ENCODE measurements at regions not wholly inside any gene's neighbourhood (a gene's known extent, or its start where the extent isn't known, plus 50 kb on each side); places are given as distances from the start of the nearest gene placed in this dataset.

DNA sequence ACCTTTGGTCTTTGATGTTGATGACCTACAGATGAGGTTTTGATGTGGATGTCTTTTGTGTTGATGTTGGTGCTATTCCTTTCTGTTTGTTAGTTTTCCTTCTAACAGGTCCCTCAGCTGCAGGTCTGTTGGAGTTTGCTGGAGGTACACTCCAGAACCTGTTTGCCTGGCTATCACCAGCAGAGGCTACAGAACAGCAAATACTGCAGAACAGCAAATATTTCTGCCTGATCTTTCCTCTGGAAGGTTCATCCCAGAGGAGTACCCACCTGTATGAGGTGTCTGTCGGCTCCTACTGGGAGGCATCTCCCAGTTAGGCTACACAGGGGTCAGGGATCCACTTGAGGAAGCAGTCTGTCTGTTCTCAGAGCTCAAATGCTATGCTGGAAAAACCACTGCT lies 694.5 kb upstream of the CDH6 start:
- H3K27me3 Mint-ChIP-seq (ENCODE audit: insufficient read depth, low read depth, poor library complexity): no peaks in the 10 kb centered on the region
- H3K36me3 ChIP-seq (ENCODE audit: insufficient read depth): no peaks in the 10 kb centered on the region
- H3F3A ChIP-seq (replicated peaks; ENCODE audit: low read depth): no peaks in the 10 kb centered on the region
- H3K36me3 Mint-ChIP-seq (ENCODE audit: low read depth): no peaks in the 10 kb centered on the region
- no peak overlapping the region for H3K27ac ChIP-seq (ENCODE audit: low read depth)
- ATAC-seq: no peak
- H3K9me2 ChIP-seq (ENCODE audit: insufficient read depth): 0 out of 2 replicates have a peak, but pooled peaks cover 3% of the 10 kb centered on the region
- no peaks in the 10 kb centered on the region for H3K27me3 ChIP-seq (ENCODE audit: insufficient read depth)
- H3K27ac Mint-ChIP-seq: no peak overlapping the region
- no peak overlapping the region for H3K4me3 ChIP-seq
- H3K9me3 Mint-ChIP-seq: no peaks in the 10 kb centered on the region; the same call in 1 of the 3 replicates
- no peaks in the 10 kb centered on the region for H3K79me2 ChIP-seq (replicated peaks; ENCODE audit: insufficient read depth)
- no peaks in the 10 kb centered on the region; the same call in 1 of the 3 replicates for H3K4me1 Mint-ChIP-seq
- no peak overlapping the region for H3K4me2 ChIP-seq
- H4K20me1 ChIP-seq (replicated peaks; ENCODE audit: insufficient read depth): no peaks in the 10 kb centered on the region
- no peak overlapping the region for H3K4me3 Mint-ChIP-seq
- TF ChIP-seq POLR2AphosphoS5 (IDR thresholded peaks at IDR 0.05; ENCODE audit: low read depth) (no peak), ZNF331 (CRISPR knock-in tag; IDR thresholded peaks at IDR 0.05; ENCODE audit: low read depth) (no peak), EZH2 (IDR thresholded peaks at IDR 0.05; ENCODE audit: low read depth, unreplicated experiment) (no peak), CREB1 (CRISPR knock-in tag; IDR thresholded peaks at IDR 0.05; ENCODE audit: low read depth) (no peak), STAT1 (IDR thresholded peaks at IDR 0.05; ENCODE audit: unreplicated experiment) (no peak), JUNB (IDR thresholded peaks at IDR 0.05; ENCODE audit: unreplicated experiment) (no peak), NANOG (IDR thresholded peaks at IDR 0.05; ENCODE audit: borderline replicate concordance) (no peak), ETS1 (IDR thresholded peaks at IDR 0.05) (no peak), REST (IDR thresholded peaks at IDR 0.05; ENCODE audit: unreplicated experiment) (no peak), ZNF114 (CRISPR knock-in tag; IDR thresholded peaks at IDR 0.05) (no peak)
- TF ChIP-seq, protein P1, sequence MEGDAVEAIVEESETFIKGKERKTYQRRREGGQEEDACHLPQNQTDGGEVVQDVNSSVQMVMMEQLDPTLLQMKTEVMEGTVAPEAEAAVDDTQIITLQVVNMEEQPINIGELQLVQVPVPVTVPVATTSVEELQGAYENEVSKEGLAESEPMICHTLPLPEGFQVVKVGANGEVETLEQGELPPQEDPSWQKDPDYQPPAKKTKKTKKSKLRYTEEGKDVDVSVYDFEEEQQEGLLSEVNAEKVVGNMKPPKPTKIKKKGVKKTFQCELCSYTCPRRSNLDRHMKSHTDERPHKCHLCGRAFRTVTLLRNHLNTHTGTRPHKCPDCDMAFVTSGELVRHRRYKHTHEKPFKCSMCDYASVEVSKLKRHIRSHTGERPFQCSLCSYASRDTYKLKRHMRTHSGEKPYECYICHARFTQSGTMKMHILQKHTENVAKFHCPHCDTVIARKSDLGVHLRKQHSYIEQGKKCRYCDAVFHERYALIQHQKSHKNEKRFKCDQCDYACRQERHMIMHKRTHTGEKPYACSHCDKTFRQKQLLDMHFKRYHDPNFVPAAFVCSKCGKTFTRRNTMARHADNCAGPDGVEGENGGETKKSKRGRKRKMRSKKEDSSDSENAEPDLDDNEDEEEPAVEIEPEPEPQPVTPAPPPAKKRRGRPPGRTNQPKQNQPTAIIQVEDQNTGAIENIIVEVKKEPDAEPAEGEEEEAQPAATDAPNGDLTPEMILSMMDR (conservative IDR thresholded peaks at IDR 0.05; ENCODE audit: low read depth in 2 of 2): no peak
- TF ChIP-seq, protein P2, sequence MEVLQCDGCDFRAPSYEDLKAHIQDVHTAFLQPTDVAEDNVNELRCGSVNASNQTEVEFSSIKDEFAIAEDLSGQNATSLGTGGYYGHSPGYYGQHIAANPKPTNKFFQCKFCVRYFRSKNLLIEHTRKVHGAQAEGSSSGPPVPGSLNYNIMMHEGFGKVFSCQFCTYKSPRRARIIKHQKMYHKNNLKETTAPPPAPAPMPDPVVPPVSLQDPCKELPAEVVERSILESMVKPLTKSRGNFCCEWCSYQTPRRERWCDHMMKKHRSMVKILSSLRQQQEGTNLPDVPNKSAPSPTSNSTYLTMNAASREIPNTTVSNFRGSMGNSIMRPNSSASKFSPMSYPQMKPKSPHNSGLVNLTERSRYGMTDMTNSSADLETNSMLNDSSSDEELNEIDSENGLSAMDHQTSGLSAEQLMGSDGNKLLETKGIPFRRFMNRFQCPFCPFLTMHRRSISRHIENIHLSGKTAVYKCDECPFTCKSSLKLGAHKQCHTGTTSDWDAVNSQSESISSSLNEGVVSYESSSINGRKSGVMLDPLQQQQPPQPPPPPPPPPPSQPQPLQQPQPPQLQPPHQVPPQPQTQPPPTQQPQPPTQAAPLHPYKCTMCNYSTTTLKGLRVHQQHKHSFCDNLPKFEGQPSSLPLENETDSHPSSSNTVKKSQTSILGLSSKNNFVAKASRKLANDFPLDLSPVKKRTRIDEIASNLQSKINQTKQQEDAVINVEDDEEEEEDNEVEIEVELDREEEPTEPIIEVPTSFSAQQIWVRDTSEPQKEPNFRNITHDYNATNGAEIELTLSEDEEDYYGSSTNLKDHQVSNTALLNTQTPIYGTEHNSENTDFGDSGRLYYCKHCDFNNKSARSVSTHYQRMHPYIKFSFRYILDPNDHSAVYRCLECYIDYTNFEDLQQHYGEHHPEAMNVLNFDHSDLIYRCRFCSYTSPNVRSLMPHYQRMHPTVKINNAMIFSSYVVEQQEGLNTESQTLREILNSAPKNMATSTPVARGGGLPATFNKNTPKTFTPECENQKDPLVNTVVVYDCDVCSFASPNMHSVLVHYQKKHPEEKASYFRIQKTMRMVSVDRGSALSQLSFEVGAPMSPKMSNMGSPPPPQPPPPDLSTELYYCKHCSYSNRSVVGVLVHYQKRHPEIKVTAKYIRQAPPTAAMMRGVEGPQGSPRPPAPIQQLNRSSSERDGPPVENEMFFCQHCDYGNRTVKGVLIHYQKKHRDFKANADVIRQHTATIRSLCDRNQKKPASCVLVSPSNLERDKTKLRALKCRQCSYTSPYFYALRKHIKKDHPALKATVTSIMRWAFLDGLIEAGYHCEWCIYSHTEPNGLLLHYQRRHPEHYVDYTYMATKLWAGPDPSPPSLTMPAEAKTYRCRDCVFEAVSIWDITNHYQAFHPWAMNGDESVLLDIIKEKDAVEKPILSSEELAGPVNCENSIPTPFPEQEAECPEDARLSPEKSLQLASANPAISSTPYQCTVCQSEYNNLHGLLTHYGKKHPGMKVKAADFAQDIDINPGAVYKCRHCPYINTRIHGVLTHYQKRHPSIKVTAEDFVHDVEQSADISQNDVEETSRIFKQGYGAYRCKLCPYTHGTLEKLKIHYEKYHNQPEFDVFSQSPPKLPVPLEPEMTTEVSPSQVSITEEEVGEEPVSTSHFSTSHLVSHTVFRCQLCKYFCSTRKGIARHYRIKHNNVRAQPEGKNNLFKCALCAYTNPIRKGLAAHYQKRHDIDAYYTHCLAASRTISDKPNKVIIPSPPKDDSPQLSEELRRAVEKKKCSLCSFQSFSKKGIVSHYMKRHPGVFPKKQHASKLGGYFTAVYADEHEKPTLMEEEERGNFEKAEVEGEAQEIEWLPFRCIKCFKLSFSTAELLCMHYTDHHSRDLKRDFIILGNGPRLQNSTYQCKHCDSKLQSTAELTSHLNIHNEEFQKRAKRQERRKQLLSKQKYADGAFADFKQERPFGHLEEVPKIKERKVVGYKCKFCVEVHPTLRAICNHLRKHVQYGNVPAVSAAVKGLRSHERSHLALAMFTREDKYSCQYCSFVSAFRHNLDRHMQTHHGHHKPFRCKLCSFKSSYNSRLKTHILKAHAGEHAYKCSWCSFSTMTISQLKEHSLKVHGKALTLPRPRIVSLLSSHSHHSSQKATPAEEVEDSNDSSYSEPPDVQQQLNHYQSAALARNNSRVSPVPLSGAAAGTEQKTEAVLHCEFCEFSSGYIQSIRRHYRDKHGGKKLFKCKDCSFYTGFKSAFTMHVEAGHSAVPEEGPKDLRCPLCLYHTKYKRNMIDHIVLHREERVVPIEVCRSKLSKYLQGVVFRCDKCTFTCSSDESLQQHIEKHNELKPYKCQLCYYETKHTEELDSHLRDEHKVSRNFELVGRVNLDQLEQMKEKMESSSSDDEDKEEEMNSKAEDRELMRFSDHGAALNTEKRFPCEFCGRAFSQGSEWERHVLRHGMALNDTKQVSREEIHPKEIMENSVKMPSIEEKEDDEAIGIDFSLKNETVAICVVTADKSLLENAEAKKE (CRISPR knock-in tag; IDR thresholded peaks at IDR 0.05): no peak
- no peak for DNase-seq (ENCODE audit: low spot score)
- H3K4me1 ChIP-seq (ENCODE audit: insufficient read depth): no peaks in the 10 kb centered on the region; the same call in 1 of the 2 replicates
- no peak overlapping the region for H2AFZ ChIP-seq

Measured in GM23338 (cell line).